Esophagus muscularis mucosa (tissue), 3 donors: ENCODE measurements at regions not wholly inside any gene's neighbourhood (a gene's known extent, or its start where the extent isn't known, plus 50 kb on each side); places are given as distances from the start of the nearest gene placed in this dataset.

ENCODE experiments used
- POLR2A ChIP-seq: fragments of 450-650 bp; IDR thresholded peaks from one replicate; pipeline ENCODE4 v1.6.1; 2017; ENCODE audit warnings: antibody characterized with exemption, moderate library complexity, mild to moderate bottlenecking, low read depth
- TF ChIP-seq, protein P1 (sequence below), 3 experiments: fragments of 200-600 bp in 2 of 3; fragments of 450-650 bp in 1 of 3; sonication (generic) in 2 of 3; IDR thresholded peaks; one replicate each; pipeline ENCODE4 v1.5.1; 2017 to 2019; ENCODE audit warnings: antibody characterized with exemption in 3 of 3, mild to moderate bottlenecking in 2 of 3, moderate library complexity in 1 of 3

DNA sequence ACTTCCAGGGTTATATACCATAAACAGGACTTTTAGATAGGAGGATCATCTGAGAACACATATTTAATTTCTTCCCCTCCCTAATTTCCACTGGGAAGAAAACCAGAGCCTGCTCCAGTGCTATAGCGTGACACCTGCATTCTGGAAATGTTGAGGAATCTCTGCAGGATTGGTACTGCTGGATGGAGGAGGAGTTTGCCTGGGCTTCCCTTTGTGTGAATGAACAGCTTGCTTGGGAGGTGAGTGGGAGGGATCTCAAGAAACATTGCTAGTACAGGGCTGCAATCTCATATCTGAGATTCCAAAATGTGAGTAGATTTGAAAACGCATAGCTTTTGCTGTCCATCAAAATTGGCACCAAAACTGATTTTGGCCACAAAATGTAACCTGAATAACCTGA, 295.9 kb upstream of the RGMA start:
- TF ChIP-seq, protein P1, sequence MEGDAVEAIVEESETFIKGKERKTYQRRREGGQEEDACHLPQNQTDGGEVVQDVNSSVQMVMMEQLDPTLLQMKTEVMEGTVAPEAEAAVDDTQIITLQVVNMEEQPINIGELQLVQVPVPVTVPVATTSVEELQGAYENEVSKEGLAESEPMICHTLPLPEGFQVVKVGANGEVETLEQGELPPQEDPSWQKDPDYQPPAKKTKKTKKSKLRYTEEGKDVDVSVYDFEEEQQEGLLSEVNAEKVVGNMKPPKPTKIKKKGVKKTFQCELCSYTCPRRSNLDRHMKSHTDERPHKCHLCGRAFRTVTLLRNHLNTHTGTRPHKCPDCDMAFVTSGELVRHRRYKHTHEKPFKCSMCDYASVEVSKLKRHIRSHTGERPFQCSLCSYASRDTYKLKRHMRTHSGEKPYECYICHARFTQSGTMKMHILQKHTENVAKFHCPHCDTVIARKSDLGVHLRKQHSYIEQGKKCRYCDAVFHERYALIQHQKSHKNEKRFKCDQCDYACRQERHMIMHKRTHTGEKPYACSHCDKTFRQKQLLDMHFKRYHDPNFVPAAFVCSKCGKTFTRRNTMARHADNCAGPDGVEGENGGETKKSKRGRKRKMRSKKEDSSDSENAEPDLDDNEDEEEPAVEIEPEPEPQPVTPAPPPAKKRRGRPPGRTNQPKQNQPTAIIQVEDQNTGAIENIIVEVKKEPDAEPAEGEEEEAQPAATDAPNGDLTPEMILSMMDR (IDR thresholded peaks at IDR 0.05): no peak
- TF ChIP-seq POLR2A: no peak
